Uterus (tissue), 2 donors: ENCODE measurements at regions not wholly inside any gene's neighbourhood (a gene's known extent, or its start where the extent isn't known, plus 50 kb on each side); places are given as distances from the start of the nearest gene placed in this dataset.

Experiments
- POLR2A ChIP-seq, 2 donors: fragments of 450-650 bp; IDR thresholded peaks; one replicate each; pipeline ENCODE4 v1.6.1; 2016; ENCODE audit warnings: antibody characterized with exemption in 2 of 2, mild to moderate bottlenecking in 1 of 2, moderate library complexity in 1 of 2
- TF ChIP-seq, protein P1 (sequence below), 4 experiments: fragments of 200-600 bp in 2 of 4; fragments of 450-650 bp in 2 of 4; sonication (generic) in 2 of 4; IDR thresholded peaks; one replicate each; pipeline ENCODE4 v1.5.1; 2016 to 2019; ENCODE audit warnings: antibody characterized with exemption in 4 of 4, mild to moderate bottlenecking in 2 of 4, moderate library complexity in 1 of 4

DNA sequence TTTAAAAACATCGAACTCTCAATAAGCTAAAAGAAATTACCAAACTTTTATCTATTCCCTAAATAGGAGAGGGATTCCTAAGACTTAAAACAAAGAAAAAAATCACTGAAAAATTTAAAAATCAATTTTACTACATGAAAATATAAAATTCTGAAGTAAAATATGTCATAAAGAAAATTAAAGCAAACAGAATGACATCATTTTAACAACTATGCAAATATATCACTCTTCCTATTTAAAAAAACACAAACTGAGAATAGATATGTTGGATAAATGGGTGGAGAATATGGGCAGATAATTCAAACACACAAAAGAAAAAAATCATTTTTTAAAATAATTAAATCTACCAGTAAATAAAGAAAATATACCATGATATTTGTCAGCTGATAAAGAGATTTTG, 510.0 kb downstream of the BCL11B start:
- TF ChIP-seq, protein P1, sequence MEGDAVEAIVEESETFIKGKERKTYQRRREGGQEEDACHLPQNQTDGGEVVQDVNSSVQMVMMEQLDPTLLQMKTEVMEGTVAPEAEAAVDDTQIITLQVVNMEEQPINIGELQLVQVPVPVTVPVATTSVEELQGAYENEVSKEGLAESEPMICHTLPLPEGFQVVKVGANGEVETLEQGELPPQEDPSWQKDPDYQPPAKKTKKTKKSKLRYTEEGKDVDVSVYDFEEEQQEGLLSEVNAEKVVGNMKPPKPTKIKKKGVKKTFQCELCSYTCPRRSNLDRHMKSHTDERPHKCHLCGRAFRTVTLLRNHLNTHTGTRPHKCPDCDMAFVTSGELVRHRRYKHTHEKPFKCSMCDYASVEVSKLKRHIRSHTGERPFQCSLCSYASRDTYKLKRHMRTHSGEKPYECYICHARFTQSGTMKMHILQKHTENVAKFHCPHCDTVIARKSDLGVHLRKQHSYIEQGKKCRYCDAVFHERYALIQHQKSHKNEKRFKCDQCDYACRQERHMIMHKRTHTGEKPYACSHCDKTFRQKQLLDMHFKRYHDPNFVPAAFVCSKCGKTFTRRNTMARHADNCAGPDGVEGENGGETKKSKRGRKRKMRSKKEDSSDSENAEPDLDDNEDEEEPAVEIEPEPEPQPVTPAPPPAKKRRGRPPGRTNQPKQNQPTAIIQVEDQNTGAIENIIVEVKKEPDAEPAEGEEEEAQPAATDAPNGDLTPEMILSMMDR (IDR thresholded peaks at IDR 0.05): no peak
- no peak for TF ChIP-seq POLR2A (IDR thresholded peaks at IDR 0.05)
